ENCODE measurements at regions not wholly inside any gene's neighbourhood (a gene's known extent, or its start where the extent isn't known, plus 50 kb on each side); places are given as distances from the start of the nearest gene placed in this dataset.

GRCh38 chr21:27240839-27241238, 274.0 kb upstream of the ADAMTS5 start:
- DNase-seq: no peak
- H3K4me1 ChIP-seq (ENCODE audit: insufficient read depth): peaks cover 3% of the 10 kb centered on the region
- WGBS, 3 donors: 69 to 78% (median 71%) methylated on average over 2 of the region's 2 CpGs
- H3K9me3 ChIP-seq: no peaks in the 10 kb centered on the region
- no peak overlapping the region for H3K4me3 ChIP-seq
- no peaks in the 10 kb centered on the region for H3K36me3 ChIP-seq
- TF ChIP-seq EP300 (IDR thresholded peaks at IDR 0.05) (no peak), CTCF (IDR thresholded peaks at IDR 0.05) (no peak), POLR2A (IDR thresholded peaks at IDR 0.05) (no peak)
- intact Hi-C loops (cut with DNase I): no loop called here
- no peak overlapping the region for H3K27ac ChIP-seq
- no peaks in the 10 kb centered on the region for H3K27me3 ChIP-seq

- Histone ChIP-seq H3K27ac (no peak overlapping the region), H3K36me3 (no peaks in the 10 kb centered on the region), H3K9me3 (no peaks in the 10 kb centered on the region), H3K4me3 (no peak overlapping the region), H3K27me3 (no peaks in the 10 kb centered on the region), H3K4me1 (ENCODE audit: insufficient read depth) (no peaks in the 10 kb centered on the region)
- DNase-seq: no peak
- intact Hi-C loops (cut with DNase I): no loop called here
- 73 to 96% (median 95%) methylated on average over 2 of the region's 2 CpGs for WGBS, 3 donors
- no peak for TF ChIP-seq POLR2A (IDR thresholded peaks at IDR 0.05)
- TF ChIP-seq CTCF (IDR thresholded peaks at IDR 0.05): no peak
Observed at GRCh38 chr21:27233514-27234115, 266.7 kb upstream of the ADAMTS5 start.

- no peaks in the 10 kb centered on the region for H3K27me3 ChIP-seq
- no peaks in the 10 kb centered on the region for H3K36me3 ChIP-seq
- no peaks in the 10 kb centered on the region for H3K9me3 ChIP-seq
- intact Hi-C loops (cut with DNase I): no loop called here
- DNase-seq: no peak
- no peak overlapping the region for H3K27ac ChIP-seq
- 82% methylated on average over 2 of the region's 2 CpGs for WGBS, 3 donors
- H3K4me3 ChIP-seq: no peak overlapping the region
- TF ChIP-seq EP300 (IDR thresholded peaks at IDR 0.05): no peak
- peaks cover 2% of the 10 kb centered on the region for H3K4me1 ChIP-seq (ENCODE audit: insufficient read depth)
Observed at GRCh38 chr21:27225940-27226339, 259.1 kb upstream of the ADAMTS5 start.

- H3K4me3 ChIP-seq: no peak overlapping the region
- peaks cover 2% of the 10 kb centered on the region for H3K4me1 ChIP-seq (ENCODE audit: insufficient read depth)
- H3K27me3 ChIP-seq: no peaks in the 10 kb centered on the region
- no peaks in the 10 kb centered on the region for H3K9me3 ChIP-seq
- no peak for DNase-seq
- no peak overlapping the region for H3K27ac ChIP-seq
- no peaks in the 10 kb centered on the region for H3K36me3 ChIP-seq
- no peak for TF ChIP-seq POLR2A (IDR thresholded peaks at IDR 0.05)
- no peak for TF ChIP-seq EP300 (IDR thresholded peaks at IDR 0.05)
- no peak for TF ChIP-seq CTCF (IDR thresholded peaks at IDR 0.05)
- intact Hi-C loops (cut with DNase I): no loop called here
Observed at GRCh38 chr21:27225151-27225550, 258.3 kb upstream of the ADAMTS5 start.

- intact Hi-C loops (cut with DNase I): no loop called here
- Histone ChIP-seq H3K4me3 (no peak overlapping the region), H3K9me3 (no peaks in the 10 kb centered on the region), H3K27me3 (no peaks in the 10 kb centered on the region), H3K4me1 (ENCODE audit: insufficient read depth) (peaks cover 2% of the 10 kb centered on the region), H3K27ac (no peak overlapping the region), H3K36me3 (no peaks in the 10 kb centered on the region)
- no peak for DNase-seq
- TF ChIP-seq CTCF (IDR thresholded peaks at IDR 0.05): no peak
- no peak for TF ChIP-seq EP300 (IDR thresholded peaks at IDR 0.05)
- no peak for TF ChIP-seq POLR2A (IDR thresholded peaks at IDR 0.05)
Observed at GRCh38 chr21:27224169-27224568, 257.3 kb upstream of the ADAMTS5 start.
